ENCODE measurements at regions not wholly inside any gene's neighbourhood (a gene's known extent, or its start where the extent isn't known, plus 50 kb on each side); places are given as distances from the start of the nearest gene placed in this dataset.

GRCh38 chr22:27615408-27615807, 186.1 kb downstream of the MN1 start:
- Histone ChIP-seq H3K9me3 (no peaks in the 10 kb centered on the region), H3K4me1 (ENCODE audit: control insufficient read depth in 1 of 2, insufficient read depth in 1 of 2, low read depth in 1 of 2, low read length in 1 of 2) (no peaks in the 10 kb centered on the region), H3K4me3 (ENCODE audit: low read depth in 1 of 2, low read length in 1 of 2) (no peak overlapping the region), H3K36me3 (no peaks in the 10 kb centered on the region), H3K27ac (no peak overlapping the region), H3K27me3 (peaks cover 51% of the 10 kb centered on the region)
- TF ChIP-seq CTCF (IDR thresholded peaks at IDR 0.05), result no peak

DNA sequence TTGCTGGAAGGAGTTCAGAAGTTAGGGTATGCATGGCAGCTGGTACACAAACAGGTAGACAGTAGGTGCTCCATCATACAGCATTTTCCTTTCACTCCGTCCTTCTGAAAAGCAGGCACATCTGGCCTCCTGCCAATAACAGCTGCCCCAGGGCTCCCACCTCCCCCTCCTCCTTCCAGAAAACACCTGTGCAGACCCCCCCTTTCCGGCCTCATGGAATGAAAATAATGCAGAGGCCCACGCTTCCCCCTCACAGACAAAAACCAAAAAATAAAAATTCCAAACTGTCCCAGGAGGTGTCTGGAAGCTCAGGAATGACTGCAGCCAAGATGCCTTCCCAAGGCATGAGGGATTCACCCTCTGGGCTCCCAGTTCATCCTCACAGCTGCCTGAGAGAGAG, 185.5 kb downstream of the MN1 start:
- Histone ChIP-seq H3K9me3 (no peaks in the 10 kb centered on the region), H3K27ac (no peak overlapping the region), H3K27me3 (peaks cover 51% of the 10 kb centered on the region), H3K4me1 (ENCODE audit: control insufficient read depth in 1 of 2, insufficient read depth in 1 of 2, low read depth in 1 of 2, low read length in 1 of 2) (no peaks in the 10 kb centered on the region), H3K36me3 (no peaks in the 10 kb centered on the region), H3K4me3 (ENCODE audit: low read depth in 1 of 2, low read length in 1 of 2) (no peak overlapping the region)
- TF ChIP-seq CTCF (IDR thresholded peaks at IDR 0.05), result no peak

GRCh38 chr22:27617214-27617881, 184.2 kb downstream of the MN1 start:
- H3K27ac ChIP-seq, result no peak overlapping the region
- no peaks in the 10 kb centered on the region for H3K36me3 ChIP-seq
- no peak for TF ChIP-seq CTCF (IDR thresholded peaks at IDR 0.05)
- H3K4me3 ChIP-seq (ENCODE audit: low read depth in 1 of 2, low read length in 1 of 2), result no peak overlapping the region
- no peaks in the 10 kb centered on the region for H3K9me3 ChIP-seq
- peaks cover 42% of the 10 kb centered on the region for H3K27me3 ChIP-seq
- H3K4me1 ChIP-seq (ENCODE audit: control insufficient read depth in 1 of 2, insufficient read depth in 1 of 2, low read depth in 1 of 2, low read length in 1 of 2), result no peaks in the 10 kb centered on the region

GRCh38 chr22:27620367-27621154, 181.0 kb downstream of the MN1 start:
- Histone ChIP-seq H3K9me3 (no peaks in the 10 kb centered on the region), H3K4me1 (ENCODE audit: control insufficient read depth in 1 of 2, insufficient read depth in 1 of 2, low read depth in 1 of 2, low read length in 1 of 2) (no peaks in the 10 kb centered on the region), H3K4me3 (ENCODE audit: low read depth in 1 of 2, low read length in 1 of 2) (no peak overlapping the region), H3K27me3 (peaks cover 10% of the 10 kb centered on the region), H3K27ac (no peak overlapping the region), H3K36me3 (no peaks in the 10 kb centered on the region)
- no peak for TF ChIP-seq CTCF (IDR thresholded peaks at IDR 0.05)

GRCh38 chr22:27621486-27622070, 180.0 kb downstream of the MN1 start:
- Histone ChIP-seq H3K4me3 (ENCODE audit: low read depth in 1 of 2, low read length in 1 of 2) (no peak overlapping the region), H3K36me3 (no peaks in the 10 kb centered on the region), H3K9me3 (no peaks in the 10 kb centered on the region), H3K4me1 (ENCODE audit: control insufficient read depth in 1 of 2, insufficient read depth in 1 of 2, low read depth in 1 of 2, low read length in 1 of 2) (no peaks in the 10 kb centered on the region), H3K27ac (no peak overlapping the region), H3K27me3 (no peaks in the 10 kb centered on the region)
- TF ChIP-seq CTCF (IDR thresholded peaks at IDR 0.05), result no peak
